Thymus (tissue), 11 donors: ENCODE measurements at regions not wholly inside any gene's neighbourhood (a gene's known extent, or its start where the extent isn't known, plus 50 kb on each side); places are given as distances from the start of the nearest gene placed in this dataset.

ENCODE experiments used
- DNase-seq, 9 donors: peaks; one replicate each; pipeline ENCODE4 v3.0.0-alpha.2; 2013; ENCODE audit warnings: low spot score in 9 of 9, low read depth in 6 of 9, missing footprints in 1 of 9
- H3K27ac ChIP-seq, 2 donors: one replicate each; pipeline ENCODE4 v1.5.1; 2013; ENCODE audit warnings: control low read depth in 1 of 2, low read depth in 1 of 2, low read length in 1 of 2, mild to moderate bottlenecking in 1 of 2, moderate library complexity in 1 of 2
- H3K27me3 ChIP-seq, 2 donors: one replicate each; pipeline ENCODE4 v1.5.1; 2013; ENCODE audit warnings: low read length in 1 of 2; ENCODE audit not compliant: control insufficient read depth in 2 of 2, insufficient read depth in 1 of 2
- H3K36me3 ChIP-seq, 2 donors: one replicate each; pipeline ENCODE4 v1.5.1; 2013; ENCODE audit warnings: low read length in 1 of 2, mild to moderate bottlenecking in 1 of 2, moderate library complexity in 1 of 2; ENCODE audit not compliant: control insufficient read depth in 2 of 2, insufficient read depth in 2 of 2
- H3K4me1 ChIP-seq, 2 donors: one replicate each; pipeline ENCODE4 v1.5.1; 2013; ENCODE audit warnings: low read length in 2 of 2; ENCODE audit not compliant: control insufficient read depth in 2 of 2, insufficient read depth in 2 of 2
- H3K4me3 ChIP-seq, 2 donors: one replicate each; pipeline ENCODE4 v1.5.1; 2013; ENCODE audit warnings: low read length in 2 of 2, control low read depth in 1 of 2, mild to moderate bottlenecking in 1 of 2
- H3K9me3 ChIP-seq, 2 donors: one replicate each; pipeline ENCODE4 v1.5.1; 2013; ENCODE audit warnings: low read length in 1 of 2, mild to moderate bottlenecking in 1 of 2; ENCODE audit not compliant: control insufficient read depth in 2 of 2, insufficient read depth in 1 of 2
- WGBS: extraction: QIAGEN DNeasy Blood & Tissue Kit; methylation state at CpG from one replicate; pipeline ENCODE4 v1.1.7; 2013; 5-methylcytosine and 5-hydroxymethylcytosine counted together
- donor health status: healthy.

DNA sequence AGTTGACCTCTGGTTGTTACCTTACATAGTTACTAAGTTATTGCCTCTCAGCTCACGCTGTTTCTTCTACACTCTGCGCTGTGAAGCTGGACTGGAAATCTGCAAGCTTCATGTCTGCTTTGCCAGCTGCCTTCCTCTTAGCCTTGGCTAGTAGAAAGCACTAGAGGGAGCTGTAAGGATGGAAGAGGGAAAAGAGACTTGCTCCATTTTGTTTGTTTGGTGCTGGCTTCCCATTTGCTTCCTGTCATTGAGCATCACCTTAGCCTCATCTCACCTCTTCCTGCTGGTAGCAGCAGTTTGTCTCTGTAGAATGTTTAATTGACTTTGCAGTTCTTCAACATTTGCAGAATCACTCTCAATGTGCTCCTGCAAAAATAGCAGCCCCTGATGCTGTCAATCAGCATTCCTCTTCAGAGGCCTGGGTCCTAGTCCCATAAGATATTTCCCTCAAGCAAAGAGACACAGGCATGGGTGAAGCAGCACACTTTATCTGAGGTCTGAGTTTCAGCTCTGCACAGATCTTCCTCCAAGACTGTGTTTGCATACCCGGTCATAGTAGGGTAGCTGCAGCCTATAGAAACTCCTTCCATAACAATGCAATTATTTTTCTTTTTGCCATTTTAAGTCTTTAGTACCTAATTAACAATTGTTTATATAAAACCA, 302.2 kb upstream of the EPHA7 start:
- Histone ChIP-seq H3K4me1 (no peaks in the 10 kb centered on the region), H3K4me3 (no peak overlapping the region), H3K27me3 (no peaks in the 10 kb centered on the region), H3K36me3 (no peaks in the 10 kb centered on the region), H3K9me3 (no peaks in the 10 kb centered on the region), H3K27ac (no peak overlapping the region)
- 90% methylated on average over 3 of the region's 3 CpGs for WGBS
- DNase-seq, result no peak

DNA sequence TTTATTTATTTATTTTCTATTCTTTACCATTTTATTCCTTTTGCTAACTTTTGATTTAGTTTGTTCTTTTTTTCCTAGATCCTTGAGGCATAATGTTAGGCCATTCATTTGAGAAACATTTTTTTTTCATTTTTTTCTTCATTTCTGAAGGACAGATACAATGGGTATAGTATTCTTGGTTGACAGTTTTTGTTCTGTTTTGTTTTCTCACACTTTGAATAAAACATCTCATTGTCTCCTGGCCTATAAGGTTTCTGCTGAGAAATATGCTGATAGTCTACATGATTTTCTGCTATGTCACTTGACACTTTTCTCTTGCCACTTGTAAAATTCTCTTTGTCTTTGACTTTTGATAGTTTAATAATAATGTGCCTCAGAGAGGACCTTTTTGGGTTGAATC, 294.6 kb upstream of the EPHA7 start:
- H3K27me3 ChIP-seq, result no peaks in the 10 kb centered on the region
- no peak overlapping the region for H3K27ac ChIP-seq
- no peak overlapping the region for H3K4me3 ChIP-seq
- H3K4me1 ChIP-seq, result no peaks in the 10 kb centered on the region
- peaks cover 0 to 15% of the 10 kb centered on the region in 2 donors for H3K9me3 ChIP-seq
- no peak for DNase-seq
- no peaks in the 10 kb centered on the region for H3K36me3 ChIP-seq

DNA sequence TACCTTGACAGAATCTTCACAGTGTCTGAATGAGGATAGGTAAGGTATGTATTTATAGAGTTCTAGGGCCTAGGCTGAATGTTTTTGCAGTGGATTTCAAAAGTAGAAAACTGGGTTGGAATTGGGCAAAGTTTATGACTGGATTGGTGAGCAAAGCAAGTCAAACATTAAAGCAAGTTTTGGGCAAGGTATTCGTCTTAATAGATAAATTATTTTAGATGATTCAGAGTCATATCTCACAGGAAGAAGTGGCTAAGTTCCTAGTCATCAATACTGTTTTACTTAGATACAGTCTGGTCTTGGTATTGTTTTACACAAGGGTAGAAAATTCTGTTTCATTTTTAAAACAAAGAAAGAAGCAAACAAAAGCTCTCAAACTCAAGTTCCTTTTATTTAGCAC, 284.1 kb upstream of the EPHA7 start:
- Histone ChIP-seq H3K27ac (no peak overlapping the region), H3K9me3 (peaks cover 0 to 8% of the 10 kb centered on the region in 2 donors), H3K36me3 (no peaks in the 10 kb centered on the region), H3K27me3 (no peaks in the 10 kb centered on the region), H3K4me1 (no peaks in the 10 kb centered on the region), H3K4me3 (no peak overlapping the region)
- WGBS, result 69% methylated on average over 1 of the region's 1 CpG
- DNase-seq, result no peak

- no peak overlapping the region for H3K4me3 ChIP-seq
- H3K9me3 ChIP-seq, result no peaks in the 10 kb centered on the region
- H3K36me3 ChIP-seq, result no peaks in the 10 kb centered on the region
- H3K27ac ChIP-seq, result no peak overlapping the region
- DNase-seq, result no peak
- no peaks in the 10 kb centered on the region for H3K27me3 ChIP-seq
- WGBS, result 88% methylated on average over 2 of the region's 2 CpGs
- H3K4me1 ChIP-seq, result no peaks in the 10 kb centered on the region
Observed at GRCh38 chr6:93701526-93701925, 282.2 kb upstream of the EPHA7 start.

DNA sequence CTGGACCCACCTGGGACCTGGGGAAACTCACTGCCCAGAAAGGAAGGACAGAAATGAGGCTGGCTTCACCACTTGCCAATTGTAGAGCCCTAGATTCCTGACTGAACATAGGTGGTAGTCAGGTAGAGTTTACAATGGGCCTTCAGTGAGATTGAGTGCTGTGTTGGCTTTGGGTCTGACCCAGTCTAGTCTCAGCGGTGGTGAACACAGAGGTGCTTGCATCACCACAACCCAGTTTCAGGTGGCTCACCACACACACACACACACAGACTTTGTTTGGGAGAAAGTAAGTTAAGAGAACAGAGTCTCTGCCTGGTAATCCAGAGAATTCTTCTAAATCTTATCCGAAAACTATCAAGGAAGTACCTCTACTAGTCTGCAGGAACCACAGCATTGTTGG, 266.1 kb upstream of the EPHA7 start:
- WGBS, result 94% methylated on average over 2 of the region's 2 CpGs
- no peaks in the 10 kb centered on the region for H3K9me3 ChIP-seq
- no peaks in the 10 kb centered on the region for H3K27me3 ChIP-seq
- no peak overlapping the region for H3K4me3 ChIP-seq
- no peak for DNase-seq
- H3K36me3 ChIP-seq, result no peaks in the 10 kb centered on the region
- H3K4me1 ChIP-seq, result no peaks in the 10 kb centered on the region
- H3K27ac ChIP-seq, result no peak overlapping the region

DNA sequence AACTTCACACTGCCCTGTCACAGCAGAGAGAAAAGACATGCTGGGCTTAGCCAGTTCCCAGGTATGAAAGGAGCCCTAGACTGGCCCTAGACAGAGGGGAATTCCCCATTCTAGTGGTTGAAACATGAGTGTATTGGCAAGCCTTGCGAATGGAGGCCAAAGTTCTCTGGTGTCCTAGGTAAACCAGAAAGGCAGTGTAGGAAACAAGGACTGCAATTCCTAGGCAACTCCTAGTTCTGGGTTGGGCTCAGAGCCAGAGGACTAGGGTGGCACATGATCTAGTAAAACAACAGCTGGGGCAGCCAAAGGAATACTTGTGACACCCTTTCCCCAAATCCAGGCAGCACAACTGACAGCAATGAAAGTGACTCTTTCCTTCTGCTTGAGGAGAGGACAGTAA, 265.0 kb upstream of the EPHA7 start:
- Histone ChIP-seq H3K4me1 (no peaks in the 10 kb centered on the region), H3K4me3 (no peak overlapping the region), H3K27me3 (no peaks in the 10 kb centered on the region), H3K36me3 (no peaks in the 10 kb centered on the region), H3K9me3 (no peaks in the 10 kb centered on the region), H3K27ac (no peak overlapping the region)
- DNase-seq, result no peak
- 94% methylated on average over 1 of the region's 1 CpG for WGBS

GRCh38 chr6:93679836-93680235, 260.5 kb upstream of the EPHA7 start:
- Histone ChIP-seq H3K27ac (no peak overlapping the region), H3K4me1 (no peaks in the 10 kb centered on the region), H3K27me3 (no peaks in the 10 kb centered on the region), H3K4me3 (no peak overlapping the region), H3K9me3 (no peaks in the 10 kb centered on the region), H3K36me3 (no peaks in the 10 kb centered on the region)
- no peak for DNase-seq
- WGBS, result 81% methylated on average over 3 of the region's 3 CpGs

DNA sequence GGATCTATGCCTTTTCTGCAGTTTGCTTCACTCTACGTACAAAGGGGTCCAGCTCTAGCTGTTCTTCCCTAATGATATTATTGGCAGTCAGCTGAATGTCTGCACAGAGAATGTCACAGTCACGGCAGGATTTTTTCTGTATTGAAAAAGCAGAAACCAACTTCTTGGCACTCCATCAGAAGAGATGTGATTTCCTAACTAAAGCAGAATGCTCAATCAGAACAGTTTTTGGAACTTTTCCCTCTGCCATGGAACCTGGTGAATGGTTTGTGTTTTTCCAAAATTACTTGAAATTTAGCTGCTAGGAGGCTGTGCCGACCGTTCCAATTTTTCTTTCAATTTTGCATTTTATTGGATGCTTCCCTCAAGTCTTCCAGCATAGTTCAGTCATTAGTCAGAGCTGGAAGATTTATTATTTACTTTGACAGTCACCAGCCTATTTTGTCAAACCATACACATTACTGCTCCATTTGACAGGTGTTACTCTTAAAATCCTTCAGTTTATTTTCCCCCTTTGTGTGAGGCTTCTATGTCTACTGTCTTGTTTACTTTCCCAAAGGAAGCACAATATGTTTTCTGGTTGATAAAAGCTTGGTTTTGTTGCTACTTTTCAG, 259.6 kb upstream of the EPHA7 start:
- 75% methylated on average over 4 of the region's 4 CpGs for WGBS

DNA sequence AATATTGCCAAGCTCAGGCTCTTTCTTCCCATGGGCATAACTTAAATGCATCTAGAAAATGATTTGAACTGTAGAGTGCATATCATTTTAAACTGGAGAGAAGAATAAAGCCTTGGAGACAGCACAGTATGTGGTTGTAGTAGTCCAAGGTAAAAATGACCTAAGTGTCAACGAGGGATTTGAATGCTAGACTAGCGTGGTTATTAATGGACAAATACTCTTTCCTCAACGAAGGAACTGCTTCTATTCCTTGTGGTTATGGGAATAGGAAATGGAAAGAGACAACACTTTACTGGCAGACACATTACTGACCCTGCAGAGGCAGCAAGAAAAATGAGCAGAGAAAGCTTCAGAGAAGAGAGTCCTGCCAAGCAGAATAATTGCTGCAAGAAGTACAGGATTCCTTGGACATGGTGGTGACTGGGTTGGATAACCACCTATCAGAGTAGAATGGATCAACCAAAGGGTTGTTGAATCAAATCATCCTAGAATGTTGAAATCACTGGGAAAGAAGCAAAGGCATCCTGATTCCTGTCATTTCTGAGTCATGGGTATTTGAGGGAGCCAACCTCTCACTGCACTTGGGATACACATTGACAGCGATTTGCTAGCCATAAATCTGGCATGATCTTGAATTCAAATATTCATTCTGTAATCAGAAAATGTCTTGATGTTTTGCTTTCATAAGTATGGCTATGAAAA, 258.1 kb upstream of the EPHA7 start:
- Histone ChIP-seq H3K9me3 (no peaks in the 10 kb centered on the region), H3K27me3 (no peaks in the 10 kb centered on the region), H3K4me1 (no peaks in the 10 kb centered on the region), H3K4me3 (no peak overlapping the region), H3K36me3 (no peaks in the 10 kb centered on the region), H3K27ac (no peak overlapping the region)
- 63% methylated on average over 4 of the region's 4 CpGs for WGBS
- no peak for DNase-seq

More for the DNA sequence above, 259.6 kb upstream of the EPHA7 start:
- no peak overlapping the region for H3K4me3 ChIP-seq
- H3K27ac ChIP-seq, result no peak overlapping the region
- no peaks in the 10 kb centered on the region for H3K27me3 ChIP-seq
- no peaks in the 10 kb centered on the region for H3K9me3 ChIP-seq
- H3K36me3 ChIP-seq, result no peaks in the 10 kb centered on the region
- DNase-seq, result no peak
- H3K4me1 ChIP-seq, result no peaks in the 10 kb centered on the region
